Astrocyte (in vitro differentiated cells and primary cell): ENCODE measurements at regions not wholly inside any gene's neighbourhood (a gene's known extent, or its start where the extent isn't known, plus 50 kb on each side); places are given as distances from the start of the nearest gene placed in this dataset.

Experiments used
- DNase-seq: peaks from one replicate; pipeline ENCODE4 v3.0.0-alpha.2; 2010; ENCODE audit warnings: low read depth
- FAIRE-seq: peaks from 2 replicates; lab custom pipeline; 2011; peaks lifted over from hg19 to GRCh38; lab: Jason Lieb, UNC
- H2AFZ ChIP-seq: 2 replicates; pipeline ENCODE4 v1.6.0; 2012; ENCODE audit warnings: low read depth, low read length, inconsistent platforms
- H3K27ac ChIP-seq: 2 replicates; pipeline ENCODE4 v1.5.1; 2011; ENCODE audit warnings: low read depth, low read length, inconsistent platforms
- H3K27me3 ChIP-seq: 2 replicates; pipeline ENCODE4 v1.6.0; 2011; ENCODE audit warnings: low read length, inconsistent platforms; ENCODE audit not compliant: insufficient read depth
- H3K36me3 ChIP-seq: 2 replicates; pipeline ENCODE4 v1.5.1; 2011; ENCODE audit warnings: low read length, inconsistent platforms; ENCODE audit not compliant: insufficient read depth
- H3K4me1 ChIP-seq: 2 replicates; pipeline ENCODE4 v1.5.1; 2011; ENCODE audit warnings: low read length, inconsistent platforms; ENCODE audit not compliant: insufficient read depth
- H3K4me2 ChIP-seq: 2 replicates; pipeline ENCODE4 v1.6.0; 2012; ENCODE audit warnings: low read length, inconsistent platforms
- H3K4me3 ChIP-seq: 2 replicates; pipeline ENCODE4 v1.5.1; 2011; ENCODE audit warnings: low read depth, mild to moderate bottlenecking, low read length, inconsistent platforms; ENCODE audit not compliant: insufficient read depth
- H3K79me2 ChIP-seq: 2 replicates; pipeline ENCODE4 v1.6.0; 2012; ENCODE audit warnings: mild to moderate bottlenecking, low read length, inconsistent platforms; ENCODE audit not compliant: insufficient read depth
- H3K9ac ChIP-seq: 2 replicates; pipeline ENCODE4 v1.6.0; 2012; ENCODE audit warnings: mild to moderate bottlenecking, low read length, inconsistent platforms
- H3K9me3 ChIP-seq: 2 replicates; pipeline ENCODE4 v1.5.1; 2012; ENCODE audit warnings: low read depth, mild to moderate bottlenecking, low read length, inconsistent platforms; ENCODE audit not compliant: insufficient read depth
- H4K20me1 ChIP-seq: 2 replicates; pipeline ENCODE4 v1.6.0; 2012; ENCODE audit warnings: low read length, inconsistent platforms; ENCODE audit not compliant: insufficient read depth
- H3K27ac Mint-ChIP-seq: one replicate; pipeline ENCODE4 v1.8.0; 2021; ENCODE audit warnings: mild to moderate bottlenecking, mixed read lengths; ENCODE audit not compliant: unreplicated experiment
- H3K27me3 Mint-ChIP-seq: one replicate; pipeline ENCODE4 v1.8.0; 2021; ENCODE audit warnings: low read depth, mixed read lengths; ENCODE audit not compliant: unreplicated experiment
- H3K36me3 Mint-ChIP-seq: one replicate; pipeline ENCODE4 v1.8.0; 2021; ENCODE audit warnings: low read depth, mixed read lengths; ENCODE audit not compliant: unreplicated experiment
- H3K4me1 Mint-ChIP-seq: one replicate; pipeline ENCODE4 v1.8.0; 2021; ENCODE audit warnings: low read depth, mixed read lengths; ENCODE audit not compliant: unreplicated experiment
- H3K4me3 Mint-ChIP-seq: one replicate; pipeline ENCODE4 v1.8.0; 2021; ENCODE audit warnings: mild to moderate bottlenecking, moderate library complexity, mixed read lengths; ENCODE audit not compliant: unreplicated experiment
- H3K9me3 Mint-ChIP-seq: one replicate; pipeline ENCODE4 v1.8.0; 2021; ENCODE audit warnings: mild to moderate bottlenecking, mixed read lengths; ENCODE audit not compliant: unreplicated experiment
- EZH2 ChIP-seq: IDR thresholded peaks from 2 replicates; pipeline ENCODE4 v1.6.1; 2012; ENCODE audit warnings: mild to moderate bottlenecking, low read length, inconsistent platforms; ENCODE audit not compliant: insufficient read depth
- TF ChIP-seq, protein P1 (sequence below): IDR thresholded peaks from 2 replicates; pipeline ENCODE4 v1.5.1; 2011; ENCODE audit warnings: low read depth, mild to moderate bottlenecking, inconsistent platforms, low read length, moderate library complexity; ENCODE audit not compliant: insufficient read depth

DNA sequence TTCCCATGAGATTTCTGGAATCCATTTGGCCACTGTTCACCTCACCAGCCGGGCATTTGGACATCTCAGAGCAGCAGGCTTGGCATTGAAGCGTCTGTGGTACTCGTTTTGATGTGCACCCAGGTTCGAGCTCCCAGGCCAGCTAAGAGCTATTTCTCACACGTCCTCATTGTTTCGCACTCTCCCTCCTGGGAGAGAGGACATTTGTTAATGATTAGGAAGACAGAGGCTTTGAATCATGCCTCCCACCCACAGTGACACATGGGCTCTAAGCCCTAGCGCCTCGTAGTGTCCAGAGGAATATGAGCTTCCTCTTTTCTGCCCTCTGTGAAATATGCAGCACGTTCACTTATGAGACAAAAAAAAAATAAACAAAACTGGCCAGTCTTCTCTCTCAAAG, 361.8 kb downstream of the RND3 start:
- Histone ChIP-seq H3K9me3 (no peaks in the 10 kb centered on the region), H3K4me2 (peak overlapping the region; percentile 64), H2AFZ (peak overlapping the region; percentile 50), H3K79me2 (no peaks in the 10 kb centered on the region), H4K20me1 (no peaks in the 10 kb centered on the region), H3K4me3 (no peak overlapping the region), H3K9ac (peak overlapping the region; percentile 75), H3K27me3 (no peaks in the 10 kb centered on the region), H3K36me3 (no peaks in the 10 kb centered on the region), H3K4me1 (peaks cover 49% of the 10 kb centered on the region), H3K27ac (peak overlapping the region; percentile 90)
- no peaks in the 10 kb centered on the region for H3K36me3 Mint-ChIP-seq
- peak overlapping the region; percentile 11 for H3K4me3 Mint-ChIP-seq
- peaks cover 3% of the 10 kb centered on the region for H3K27me3 Mint-ChIP-seq
- H3K27ac Mint-ChIP-seq, result peak overlapping the region; percentile 89
- peaks cover 30% of the 10 kb centered on the region for H3K4me1 Mint-ChIP-seq
- DNase-seq (peak; percentile 86), FAIRE-seq (peak; percentile 88)
- TF ChIP-seq, protein P1, sequence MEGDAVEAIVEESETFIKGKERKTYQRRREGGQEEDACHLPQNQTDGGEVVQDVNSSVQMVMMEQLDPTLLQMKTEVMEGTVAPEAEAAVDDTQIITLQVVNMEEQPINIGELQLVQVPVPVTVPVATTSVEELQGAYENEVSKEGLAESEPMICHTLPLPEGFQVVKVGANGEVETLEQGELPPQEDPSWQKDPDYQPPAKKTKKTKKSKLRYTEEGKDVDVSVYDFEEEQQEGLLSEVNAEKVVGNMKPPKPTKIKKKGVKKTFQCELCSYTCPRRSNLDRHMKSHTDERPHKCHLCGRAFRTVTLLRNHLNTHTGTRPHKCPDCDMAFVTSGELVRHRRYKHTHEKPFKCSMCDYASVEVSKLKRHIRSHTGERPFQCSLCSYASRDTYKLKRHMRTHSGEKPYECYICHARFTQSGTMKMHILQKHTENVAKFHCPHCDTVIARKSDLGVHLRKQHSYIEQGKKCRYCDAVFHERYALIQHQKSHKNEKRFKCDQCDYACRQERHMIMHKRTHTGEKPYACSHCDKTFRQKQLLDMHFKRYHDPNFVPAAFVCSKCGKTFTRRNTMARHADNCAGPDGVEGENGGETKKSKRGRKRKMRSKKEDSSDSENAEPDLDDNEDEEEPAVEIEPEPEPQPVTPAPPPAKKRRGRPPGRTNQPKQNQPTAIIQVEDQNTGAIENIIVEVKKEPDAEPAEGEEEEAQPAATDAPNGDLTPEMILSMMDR, result peak; percentile 27
- TF ChIP-seq EZH2, result no peak
- H3K9me3 Mint-ChIP-seq, result peaks cover 3% of the 10 kb centered on the region

DNA sequence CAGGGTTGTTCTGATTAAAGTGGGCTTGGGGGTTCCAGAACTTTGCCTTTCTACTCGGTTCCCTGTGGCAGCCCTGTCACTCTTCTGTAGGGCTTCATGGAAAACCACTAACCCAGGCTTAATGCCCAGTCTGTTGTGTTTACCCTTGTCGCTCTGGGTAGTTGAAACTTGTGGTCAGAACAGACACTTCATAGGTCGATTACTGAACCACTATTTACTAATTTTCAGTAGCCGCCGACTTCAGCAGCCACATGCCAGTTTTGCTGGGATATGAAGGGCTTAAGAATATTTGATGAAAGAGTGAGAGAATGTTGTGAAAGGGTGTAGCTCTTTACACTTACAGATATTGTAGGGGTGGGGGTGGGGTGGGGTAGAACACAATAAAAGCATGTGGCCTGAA, 362.3 kb downstream of the RND3 start:
- peaks cover 3% of the 10 kb centered on the region for H3K9me3 Mint-ChIP-seq
- Histone ChIP-seq H2AFZ (no peak overlapping the region), H3K4me3 (no peak overlapping the region), H3K9ac (peak overlapping the region; percentile 75), H3K4me1 (peaks cover 54% of the 10 kb centered on the region), H3K9me3 (no peaks in the 10 kb centered on the region), H3K36me3 (no peaks in the 10 kb centered on the region), H3K4me2 (peak overlapping the region; percentile 64), H3K79me2 (no peaks in the 10 kb centered on the region), H3K27me3 (no peaks in the 10 kb centered on the region), H4K20me1 (no peaks in the 10 kb centered on the region), H3K27ac (peak overlapping the region; percentile 90)
- peaks cover 4% of the 10 kb centered on the region for H3K27me3 Mint-ChIP-seq
- H3K4me1 Mint-ChIP-seq, result peaks cover 30% of the 10 kb centered on the region
- H3K27ac Mint-ChIP-seq, result peak overlapping the region; percentile 89
- no peak for TF ChIP-seq EZH2
- TF ChIP-seq, protein P1, result no peak
- DNase-seq (peak; percentile 47), FAIRE-seq (no peak)
- no peak overlapping the region for H3K4me3 Mint-ChIP-seq
- H3K36me3 Mint-ChIP-seq, result no peaks in the 10 kb centered on the region

DNA sequence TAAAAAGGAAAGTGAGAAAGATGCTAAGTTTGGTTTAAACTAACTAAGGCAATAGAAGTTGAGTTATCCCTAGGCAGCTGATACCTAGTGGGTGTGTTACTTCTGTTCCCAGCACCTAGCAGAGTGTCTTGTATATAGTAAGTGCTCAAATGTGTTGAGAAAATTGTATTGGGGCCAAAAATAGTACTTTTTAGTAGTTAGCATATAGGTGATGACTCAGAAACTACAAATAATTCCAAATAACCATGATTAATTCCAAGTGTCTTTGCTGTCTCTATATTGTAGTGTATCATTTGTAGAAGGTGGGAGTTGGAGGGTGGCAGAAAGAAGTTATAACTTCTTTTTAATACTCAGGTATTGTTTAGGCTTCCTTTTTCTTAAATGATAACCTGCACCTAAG, 362.7 kb downstream of the RND3 start:
- no peak overlapping the region for H3K4me3 Mint-ChIP-seq
- H4K20me1 ChIP-seq, result no peaks in the 10 kb centered on the region
- H3K36me3 ChIP-seq, result no peaks in the 10 kb centered on the region
- no peaks in the 10 kb centered on the region for H3K79me2 ChIP-seq
- H3K4me3 ChIP-seq, result no peak overlapping the region
- no peaks in the 10 kb centered on the region for H3K36me3 Mint-ChIP-seq
- H3K4me2 ChIP-seq, result peak overlapping the region; percentile 4
- FAIRE-seq (no peak), DNase-seq (no peak)
- no peak overlapping the region for H3K9ac ChIP-seq
- peak overlapping the region; percentile 90 for H3K27ac ChIP-seq
- no peaks in the 10 kb centered on the region for H3K27me3 ChIP-seq
- no peak overlapping the region for H2AFZ ChIP-seq
- peaks cover 30% of the 10 kb centered on the region for H3K4me1 Mint-ChIP-seq
- H3K9me3 ChIP-seq, result no peaks in the 10 kb centered on the region
- peaks cover 3% of the 10 kb centered on the region for H3K9me3 Mint-ChIP-seq
- TF ChIP-seq, protein P1, result no peak
- TF ChIP-seq EZH2, result no peak
- peaks cover 4% of the 10 kb centered on the region for H3K27me3 Mint-ChIP-seq
- H3K27ac Mint-ChIP-seq, result no peak overlapping the region
- peaks cover 56% of the 10 kb centered on the region for H3K4me1 ChIP-seq
